ENCODE measurements at regions not wholly inside any gene's neighbourhood (a gene's known extent, or its start where the extent isn't known, plus 50 kb on each side); places are given as distances from the start of the nearest gene placed in this dataset.

DNA sequence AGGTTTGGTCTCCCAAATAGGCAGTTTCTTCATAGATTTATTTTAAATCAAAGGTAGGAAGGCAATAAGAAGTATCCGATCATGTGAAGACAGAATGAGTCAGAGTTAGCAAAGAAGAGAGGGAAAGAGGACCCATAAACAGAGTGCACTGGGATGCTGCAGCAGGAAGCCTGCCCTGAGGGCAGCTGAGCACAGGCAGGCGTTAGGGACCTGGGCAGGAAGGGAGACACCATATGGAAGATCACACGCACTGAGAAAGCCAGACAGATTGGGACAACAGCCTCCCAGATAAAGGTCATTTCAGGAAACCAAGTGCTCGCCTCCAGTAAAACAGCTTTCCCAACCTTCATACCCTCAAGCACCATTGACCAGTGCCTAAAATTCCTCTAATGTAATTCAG is 598.0 kb downstream of the EFNB2 start:
- Histone ChIP-seq H3K4me1 (replicated peaks in 1 of 4; ENCODE audit: control insufficient read depth in 3 of 4, insufficient read depth in 4 of 4, low read length in 3 of 4) (no peaks in the 10 kb centered on the region), H3K56ac (replicated peaks; ENCODE audit: insufficient read length, low read depth, low read length) (no peak overlapping the region), H3K14ac (ENCODE audit: insufficient read length) (no peak overlapping the region), H3K18ac (ENCODE audit: extremely low read depth, low read length) (no peak overlapping the region), H2BK12ac (ENCODE audit: low read depth, low read length) (no peak overlapping the region), H4K5ac (ENCODE audit: insufficient read length, low read depth, low read length) (no peak overlapping the region), H3K79me1 (ENCODE audit: low read depth, low read length) (no peaks in the 10 kb centered on the region), H2BK15ac (ENCODE audit: low read length) (no peak overlapping the region), H4K20me1 (replicated peaks in 1 of 2; ENCODE audit: control insufficient read depth in 1 of 2, insufficient read depth in 2 of 2, low read length in 2 of 2) (no peaks in the 10 kb centered on the region), H3K79me2 (ENCODE audit: control insufficient read depth in 1 of 2, insufficient read depth in 2 of 2, low read length in 2 of 2) (no peaks in the 10 kb centered on the region), H2BK120ac (replicated peaks; ENCODE audit: low read depth, low read length) (no peak overlapping the region), H3K23ac (ENCODE audit: insufficient read length) (no peak overlapping the region), H2BK20ac (ENCODE audit: low read length) (no peak overlapping the region), H3K4ac (replicated peaks; ENCODE audit: insufficient read length, low read depth, low read length) (no peak overlapping the region), H3K23me2 (ENCODE audit: low read depth, low read length) (no peaks in the 10 kb centered on the region), H3K9me3 (ENCODE audit: insufficient read depth in 2 of 2, low read depth in 1 of 2, low read length in 1 of 2) (no peaks in the 10 kb centered on the region), H4K91ac (replicated peaks; ENCODE audit: insufficient read length, low read length) (no peak overlapping the region), H2AFZ (ENCODE audit: low read length) (no peak overlapping the region), H3K4me3 (ENCODE audit: extremely low read depth in 1 of 4, insufficient read depth in 2 of 4, low read depth in 3 of 4, low read length in 4 of 4) (no peak overlapping the region), H3K27ac (ENCODE audit: low read depth, low read length) (no peak overlapping the region), H3K4me2 (ENCODE audit: insufficient read depth in 1 of 2, low read depth in 2 of 2, low read length in 2 of 2) (no peak overlapping the region), H3K9ac (replicated peaks in 1 of 4; ENCODE audit: extremely low read depth in 1 of 4, low read depth in 3 of 4, low read length in 3 of 4) (no peak overlapping the region), H2AK5ac (ENCODE audit: low read depth, low read length) (no peak overlapping the region), H4K8ac (ENCODE audit: extremely low read depth, insufficient read depth, low read length) (no peak overlapping the region), H3K27me3 (replicated peaks in 1 of 4; ENCODE audit: control insufficient read depth in 3 of 4, extremely low read depth in 1 of 4, insufficient read depth in 3 of 4, low read length in 3 of 4) (no peaks in the 10 kb centered on the region), H2BK5ac (ENCODE audit: low read depth, low read length) (no peak overlapping the region), H3K36me3 (ENCODE audit: control insufficient read depth in 2 of 4, insufficient read depth in 4 of 4, low read length in 3 of 4) (no peaks in the 10 kb centered on the region)
- TF ChIP-seq SIRT6 (IDR thresholded peaks at IDR 0.05; ENCODE audit: low read length) (no peak), RAD21 (IDR thresholded peaks at IDR 0.05 in 1 of 2, conservative IDR thresholded peaks at IDR 0.05 in 1 of 2; ENCODE audit: low read depth in 2 of 2, low read length in 2 of 2) (0 out of 4 replicates have a peak, but pooled peaks of 1 of the 2 experiments have one; percentile 6)
- FAIRE-seq, result no peak
- no peak for DNase-seq (ENCODE audit: low read depth in 1 of 2, low spot score in 2 of 2)
- WGBS, 2 experiments (ENCODE audit: extremely low coverage in 1 of 2, insufficient coverage in 1 of 2, insufficient read length in 1 of 2, insufficient replicate concordance in 2 of 2, low coverage in 1 of 2, low lambda C conversion rate in 2 of 2, missing lambda C conversion rate in 1 of 2), result 92% methylated on average over 4 of the region's 4 CpGs; no CpG with 5 or more reads in 1 of the 2 experiments
- ChIA-PET CTCF (ENCODE audit: partially characterized antibody) (no interaction called here), POLR2A (ENCODE audit: partially characterized antibody) (no interaction called here)
